ENCODE measurements at regions not wholly inside any gene's neighbourhood (a gene's known extent, or its start where the extent isn't known, plus 50 kb on each side); places are given as distances from the start of the nearest gene placed in this dataset.

GRCh38 chr13:97640268-97640667 is 206.3 kb downstream of the RAP2A start:
- no peak for DNase-seq

GRCh38 chr13:97648171-97648880 is 214.4 kb downstream of the RAP2A start:
- DNase-seq = no peak

DNA sequence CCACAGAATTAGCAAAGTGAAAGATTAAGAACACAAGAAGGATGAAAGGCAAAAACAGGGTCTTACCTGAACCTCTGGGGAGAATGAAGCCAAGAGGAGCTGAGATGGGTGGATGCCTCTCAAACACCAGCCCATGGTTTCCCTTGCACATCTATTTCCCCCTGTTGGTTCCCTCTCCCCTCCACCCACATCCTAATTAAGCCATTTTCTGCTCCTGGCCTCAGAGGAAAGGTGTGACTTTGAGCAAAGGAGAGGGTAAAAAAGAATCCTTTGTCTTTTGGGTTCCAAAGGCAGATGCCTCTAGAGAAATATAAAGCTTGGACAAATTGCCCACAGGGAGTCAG is 214.9 kb downstream of the RAP2A start:
- no peak for DNase-seq

DNA sequence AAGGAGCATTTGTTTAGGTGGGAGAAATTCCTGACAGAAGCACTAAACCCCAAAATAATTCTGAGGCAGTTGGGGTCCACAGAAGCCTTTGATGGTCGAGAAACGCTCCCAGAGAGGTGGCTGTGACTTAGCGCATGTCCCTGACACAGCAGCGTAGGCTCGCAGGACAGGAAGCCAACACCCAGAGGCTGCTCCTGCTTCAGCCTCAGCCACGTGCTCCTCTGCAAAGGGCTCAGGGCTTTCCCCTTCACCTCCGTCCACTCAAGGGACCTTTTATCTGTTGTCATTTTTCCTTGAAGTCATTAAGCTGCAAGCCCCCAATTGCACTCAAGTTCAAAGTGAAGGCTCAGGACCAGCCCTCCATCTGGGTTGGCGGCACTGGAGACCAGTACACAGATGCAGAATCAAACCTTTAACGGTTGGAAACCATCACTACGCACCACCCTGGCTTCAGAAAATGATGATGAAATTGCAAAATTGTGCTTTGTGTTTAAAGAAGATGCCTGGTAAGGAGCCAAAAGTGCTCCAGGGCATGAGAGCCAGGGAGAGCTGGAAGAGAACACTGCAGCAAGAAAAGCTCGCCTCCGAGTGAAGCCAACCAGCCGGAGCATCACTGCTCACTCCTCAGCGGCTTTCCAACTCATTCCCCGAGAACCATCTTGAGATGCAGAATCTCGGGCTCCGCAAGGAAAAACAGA is 219.6 kb downstream of the RAP2A start:
- no peak for DNase-seq

DNA sequence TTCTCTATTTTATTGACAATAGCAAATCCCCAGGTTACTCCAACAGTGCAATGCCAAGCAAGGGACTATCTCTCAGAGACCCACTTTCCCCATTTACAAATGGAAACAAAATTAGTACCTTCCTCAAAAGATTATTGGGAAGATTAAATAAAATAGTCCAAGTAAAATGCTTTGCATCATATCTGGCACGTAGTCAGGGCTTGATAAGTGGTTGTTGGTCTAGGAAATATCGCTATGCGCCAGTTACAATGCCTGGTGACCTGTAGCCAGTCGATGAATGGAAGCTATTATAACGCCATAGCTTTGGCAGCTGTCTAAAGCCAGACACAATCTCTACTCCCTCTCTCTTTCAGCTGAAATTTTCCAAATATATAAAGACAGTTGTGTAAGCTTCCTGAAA is 220.3 kb downstream of the RAP2A start:
- no peak for DNase-seq

DNA sequence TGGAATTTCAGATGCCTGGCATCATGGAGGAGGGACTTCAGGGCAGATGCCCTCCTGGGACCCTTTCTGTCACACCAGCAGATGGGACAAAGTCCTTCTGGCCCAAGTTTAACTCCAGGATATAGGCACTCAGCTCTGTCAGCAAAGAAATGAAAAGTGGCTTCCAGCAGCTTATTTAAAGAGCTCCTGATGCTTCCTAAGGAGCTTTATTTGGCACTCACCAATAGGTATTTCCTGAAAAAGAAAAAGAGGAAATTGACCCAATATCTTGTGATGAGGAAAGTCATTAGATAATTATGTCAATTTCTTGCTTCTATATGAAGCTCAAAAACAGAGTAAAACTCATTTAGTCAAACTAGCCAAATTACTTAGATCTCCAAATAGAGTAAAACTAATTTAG is 224.6 kb downstream of the RAP2A start:
- DNase-seq = no peak

- DNase-seq = no peak
These were observed 225.6 kb downstream of the RAP2A start for GRCh38 chr13:97659602-97660001.

DNA sequence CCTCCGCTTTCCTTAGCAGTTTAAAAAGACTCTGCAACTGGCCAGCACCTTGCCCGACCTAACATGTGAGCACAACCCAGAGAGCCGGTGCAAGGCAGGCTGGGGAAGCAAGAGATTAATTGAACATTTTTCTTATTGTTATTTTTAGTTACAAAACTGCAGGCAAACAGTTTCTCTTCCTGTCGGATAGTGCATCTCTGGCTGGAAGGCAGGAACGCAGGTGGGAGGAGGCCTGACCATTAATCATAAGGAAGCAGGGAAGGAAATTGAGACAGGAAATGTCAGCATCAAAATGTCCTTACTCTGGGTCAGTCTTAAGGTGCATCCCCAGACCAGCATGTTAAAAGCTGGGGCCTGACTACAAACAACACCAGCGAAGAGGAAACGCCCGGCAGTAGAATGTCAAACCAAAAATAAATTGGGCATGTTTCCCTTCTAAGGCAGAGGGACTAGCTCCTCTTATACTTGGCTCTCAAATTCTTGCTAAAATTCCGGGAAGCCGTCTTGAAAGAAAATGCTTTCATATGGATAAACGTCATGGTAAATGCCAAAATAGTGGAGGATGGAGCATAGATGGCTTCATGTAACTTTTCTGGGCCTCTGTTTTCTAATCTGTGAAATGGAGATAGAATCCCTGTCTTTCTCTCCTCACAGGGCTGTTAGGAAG is 226.8 kb downstream of the RAP2A start:
- no peak for DNase-seq

DNA sequence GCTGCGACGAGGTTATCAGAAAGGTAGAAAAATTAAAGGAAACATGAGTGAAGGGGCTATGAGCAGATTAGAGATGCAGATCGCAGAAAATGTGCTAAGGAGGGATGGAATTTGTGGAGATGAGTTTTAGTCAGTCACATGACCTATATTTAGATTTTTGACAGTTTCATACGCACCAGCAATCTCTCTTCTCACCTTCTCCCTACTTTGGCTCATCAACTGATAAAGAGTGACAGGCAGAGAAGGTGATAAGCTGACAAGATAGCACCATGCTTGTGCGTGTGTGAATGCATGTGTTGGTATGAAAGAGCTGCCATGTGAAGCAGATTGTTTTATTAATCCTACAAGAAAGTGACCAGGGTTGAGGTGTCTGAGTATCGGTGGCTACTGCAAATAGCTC is 252.6 kb downstream of the RAP2A start:
- DNase-seq = no peak

DNA sequence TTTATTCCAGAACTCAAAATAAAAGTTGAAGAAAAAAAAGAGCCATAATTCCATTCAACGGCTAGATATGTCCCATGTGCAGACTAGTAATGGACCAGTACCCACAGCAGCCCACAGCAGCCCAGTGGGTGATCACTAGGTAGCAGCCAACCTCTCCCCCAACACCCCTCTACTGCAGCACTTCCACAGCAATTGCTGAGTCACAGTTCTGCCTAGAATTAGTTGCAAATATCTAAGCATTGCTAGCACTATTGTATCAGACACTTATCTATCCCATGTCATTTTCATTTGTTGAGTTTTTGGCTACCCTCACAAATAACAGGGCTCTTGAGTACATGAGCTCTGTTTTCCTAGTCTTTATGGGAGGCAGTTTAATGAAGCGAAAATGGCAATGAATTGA is 258.7 kb downstream of the RAP2A start:
- DNase-seq = no peak

DNA sequence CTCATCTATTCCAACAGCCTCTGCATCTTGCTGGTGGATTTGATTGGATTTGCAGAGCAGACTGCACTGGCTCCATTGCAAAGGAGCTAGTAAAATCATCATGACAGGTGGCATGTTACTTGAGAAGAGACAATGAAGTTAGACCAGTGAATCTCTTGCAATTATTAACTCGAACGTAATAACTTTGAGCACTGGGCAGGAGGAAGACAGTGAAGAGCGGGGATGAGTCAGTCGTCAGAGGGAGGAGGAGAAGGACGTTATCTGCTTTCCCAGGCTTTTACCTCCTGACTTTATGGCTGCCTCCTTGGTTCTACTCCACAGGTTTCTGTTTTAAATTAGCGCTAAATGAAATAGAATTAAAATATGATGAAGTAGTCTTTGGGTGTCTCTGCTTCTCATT is 257.8 kb upstream of the IPO5 start:
- no peak for DNase-seq

- DNase-seq = no peak
These were observed 256.6 kb upstream of the IPO5 start for GRCh38 chr13:97696921-97697320.

GRCh38 chr13:97700306-97700848 is 253.1 kb upstream of the IPO5 start:
- no peak for DNase-seq

DNA sequence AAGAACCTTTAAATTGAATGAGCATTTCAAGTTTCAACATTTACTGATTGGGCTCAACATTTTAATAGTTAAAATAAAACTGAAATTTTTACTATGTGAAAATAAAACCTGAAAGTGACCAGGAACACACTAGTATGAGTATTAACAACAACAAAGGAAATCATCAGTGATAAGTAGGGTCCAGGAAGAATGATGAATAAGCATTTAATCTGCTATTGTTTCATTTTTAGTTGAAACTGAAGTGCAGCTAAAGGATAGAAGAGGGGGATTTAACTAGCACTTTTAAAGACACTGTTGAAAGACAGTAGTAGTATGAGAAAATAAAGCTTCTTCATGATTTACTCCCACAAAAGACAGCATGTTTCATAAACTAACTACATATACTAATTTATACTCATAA is 250.9 kb upstream of the IPO5 start:
- DNase-seq = no peak

DNA sequence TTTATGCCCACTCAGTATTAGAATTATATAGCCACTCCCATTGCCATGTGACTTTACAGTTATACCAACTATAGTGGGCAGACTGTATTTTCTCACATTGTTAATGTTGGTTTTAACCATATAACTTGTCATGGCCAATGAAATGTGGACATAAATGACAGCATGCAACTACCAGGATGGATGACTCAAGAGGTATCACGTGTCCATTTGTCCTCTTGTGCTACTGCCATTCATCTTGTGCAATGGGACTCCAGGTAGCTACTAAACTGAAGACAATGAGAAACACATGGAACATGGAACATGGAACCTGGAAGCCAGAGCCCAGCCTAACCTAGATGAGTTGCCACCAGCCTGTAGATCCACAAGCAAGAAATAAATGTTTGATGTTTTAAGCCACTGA is 242.7 kb upstream of the IPO5 start:
- no peak for DNase-seq

DNA sequence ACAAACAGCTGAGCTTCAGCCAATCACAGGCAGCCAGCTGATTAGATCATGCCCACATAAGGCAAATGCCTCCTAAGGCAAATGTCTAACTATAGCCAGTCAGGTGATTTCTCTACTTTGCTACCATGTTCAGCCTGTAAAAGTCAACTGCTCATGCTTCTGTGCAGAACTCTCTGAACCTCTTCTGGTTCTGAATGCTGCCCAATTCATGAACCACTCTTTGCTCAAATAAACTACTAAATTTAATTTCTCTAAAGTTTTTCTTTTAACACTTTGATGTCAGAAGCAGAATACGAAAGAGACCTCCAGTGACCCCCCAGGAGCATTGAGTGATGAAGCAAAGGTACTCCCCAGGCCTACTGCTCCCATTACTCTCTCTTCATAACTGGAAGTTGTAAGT is 240.7 kb upstream of the IPO5 start:
- DNase-seq = no peak

DNA sequence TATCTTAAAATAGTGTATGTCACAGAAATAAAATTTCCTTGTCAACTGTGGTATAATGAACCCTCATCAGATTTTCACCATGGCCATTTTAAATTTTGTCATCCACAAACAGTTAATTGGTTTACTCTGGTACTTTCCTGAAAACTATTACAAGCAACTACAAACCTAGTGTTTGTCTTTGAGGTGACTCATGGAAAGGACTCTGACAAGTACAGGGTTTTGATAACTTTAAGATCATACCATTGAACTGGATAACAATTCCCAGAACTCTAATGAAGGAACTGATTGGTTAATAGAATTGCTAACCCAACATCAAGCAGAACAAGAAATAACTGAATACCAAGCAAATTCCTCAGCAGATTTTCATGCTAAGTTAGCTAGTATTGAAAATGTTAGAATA is 237.7 kb upstream of the IPO5 start:
- no peak for DNase-seq

DNA sequence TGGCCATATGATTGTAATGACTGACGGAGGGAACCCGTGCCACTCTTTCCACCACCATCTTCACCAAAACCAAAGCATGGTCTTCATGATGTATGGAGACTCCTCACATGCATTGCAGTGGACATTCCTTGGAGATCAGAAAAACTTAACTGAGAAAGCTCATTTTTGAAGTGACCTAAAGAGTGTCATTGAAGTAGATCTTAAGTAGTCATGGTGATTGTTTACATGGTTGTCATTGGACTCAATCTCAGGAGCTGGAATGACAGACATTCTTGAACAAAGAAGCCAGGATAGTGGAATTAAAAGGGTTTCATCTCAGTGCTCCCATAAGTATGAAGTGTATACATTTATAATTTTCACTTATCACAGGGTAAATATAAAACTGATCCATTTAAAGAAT is 236.7 kb upstream of the IPO5 start:
- DNase-seq = no peak

- no peak for DNase-seq
These were observed 233.7 kb upstream of the IPO5 start for GRCh38 chr13:97719736-97720135.

GRCh38 chr13:97720896-97721295 is 232.6 kb upstream of the IPO5 start:
- no peak for DNase-seq

DNA sequence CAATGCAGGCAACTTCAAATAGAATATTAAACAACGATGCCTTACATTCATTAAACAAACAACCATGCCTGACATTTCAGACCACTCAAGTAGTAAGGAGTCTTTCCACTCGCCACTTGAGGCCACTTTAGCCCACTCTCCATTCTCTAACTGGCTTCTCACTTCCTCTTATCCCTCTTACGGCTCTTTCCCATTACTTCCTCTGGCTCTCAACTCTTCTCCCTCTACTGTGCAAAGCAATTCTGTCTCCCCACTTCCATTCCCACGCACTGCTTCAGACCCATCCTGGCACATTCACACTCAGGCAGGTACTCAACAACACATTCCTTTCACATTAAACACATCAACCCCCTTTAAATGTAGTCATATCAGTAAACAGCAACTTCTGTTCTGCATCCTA is 229.8 kb upstream of the IPO5 start:
- no peak for DNase-seq

GRCh38 chr13:97724450-97724849 is 229.0 kb upstream of the IPO5 start:
- DNase-seq = no peak

DNA sequence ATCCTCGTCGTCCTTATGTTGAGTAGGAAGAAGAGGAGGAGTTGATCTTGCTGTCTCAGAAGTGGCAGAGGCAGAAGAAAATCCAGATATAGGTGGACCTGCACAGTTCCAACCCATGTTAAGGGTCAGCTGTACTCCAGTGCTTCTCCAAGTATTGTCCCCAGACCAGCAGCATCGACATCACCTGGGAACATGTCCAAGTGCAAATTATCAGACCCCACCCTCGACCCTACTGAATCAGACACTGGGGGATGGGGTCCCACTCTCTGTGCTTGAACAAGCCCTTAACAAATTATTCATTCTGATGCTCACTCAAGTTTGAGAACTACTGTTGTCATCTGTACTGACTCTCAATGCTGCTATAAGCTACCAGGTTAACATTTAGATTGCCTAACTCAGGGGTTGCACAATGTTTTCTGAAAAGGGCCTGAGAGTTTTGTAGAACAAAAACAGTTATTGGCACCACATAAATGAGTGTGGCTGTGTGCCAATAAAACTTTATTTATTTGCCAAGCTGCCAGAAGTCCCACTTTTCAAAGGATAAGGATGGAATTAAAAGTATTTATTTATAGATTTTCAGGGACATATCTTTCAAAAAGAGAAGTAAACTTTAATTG is 226.7 kb upstream of the IPO5 start:
- no peak for DNase-seq

DNA sequence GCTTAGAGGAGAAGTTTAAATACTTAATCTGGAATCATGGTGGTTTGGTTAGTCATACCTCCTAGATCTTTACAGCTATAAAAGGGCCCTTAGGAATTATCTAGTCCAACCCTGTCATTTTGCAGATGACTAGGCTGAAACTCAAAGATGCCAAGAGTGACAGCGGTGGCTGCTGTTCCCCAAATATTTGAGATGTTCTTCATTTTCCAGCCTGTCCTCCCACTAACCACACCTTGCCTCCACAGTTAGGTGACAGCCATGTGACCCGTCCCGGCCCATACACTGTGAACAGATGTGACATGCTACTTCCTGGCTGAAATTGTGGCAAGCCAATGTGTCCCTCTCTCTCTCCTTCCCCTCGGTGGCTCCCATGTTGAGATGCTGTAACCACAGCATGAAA is 225.5 kb upstream of the IPO5 start:
- DNase-seq = no peak
